GM04504 (cell line): ENCODE measurements at regions not wholly inside any gene's neighbourhood (a gene's known extent, or its start where the extent isn't known, plus 50 kb on each side); places are given as distances from the start of the nearest gene placed in this dataset.
"Not testable (repeated sequence)": the region's sequence is repeated elsewhere in the genome, so short reads cannot be mapped to it uniquely, and the experiment has no call there.

Source experiments
- DNase-seq: peaks from one replicate; pipeline ENCODE4 v3.0.0-alpha.2; 2012; ENCODE audit warnings: low read depth

DNA sequence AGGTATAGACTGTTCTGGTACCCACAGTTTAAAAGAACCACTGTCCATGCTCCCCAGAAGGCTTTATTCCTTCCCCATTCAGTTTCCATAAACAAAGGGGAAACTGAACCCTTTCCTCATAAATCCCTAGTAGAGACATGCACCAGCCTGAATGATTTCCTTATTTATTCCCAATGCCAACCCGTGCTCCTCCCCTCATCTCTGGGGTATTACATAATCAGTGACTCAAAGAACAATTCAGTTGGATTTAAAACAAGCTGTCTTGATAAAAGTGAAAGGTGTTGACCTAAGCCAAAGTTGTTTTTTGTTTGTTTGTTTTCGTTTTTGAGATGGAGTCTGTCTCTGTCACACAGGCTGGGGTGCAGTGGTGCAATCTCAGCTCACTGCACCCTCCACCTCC lies 418.5 kb upstream of the CNTNAP5 start:
- no peak for DNase-seq

DNA sequence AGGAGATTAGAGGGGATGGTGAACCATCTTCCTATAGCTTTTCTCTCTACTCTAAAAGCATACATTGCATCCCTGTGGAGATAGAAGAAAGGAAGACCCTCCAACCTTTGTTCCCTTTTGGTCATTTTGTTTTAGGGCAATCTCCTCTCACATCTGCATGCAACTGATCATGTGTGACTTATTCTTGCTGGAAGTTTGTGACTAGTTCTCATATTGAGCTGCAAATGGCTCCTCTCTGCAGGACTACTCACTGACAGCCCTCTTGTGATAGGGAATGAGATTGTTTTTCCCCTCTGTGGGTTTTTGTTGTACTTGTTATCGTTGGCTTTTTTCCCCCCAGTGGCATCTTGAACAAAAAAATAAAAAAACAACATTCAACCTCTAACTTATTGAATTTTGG lies 416.0 kb upstream of the CNTNAP5 start:
- DNase-seq, result no peak

DNA sequence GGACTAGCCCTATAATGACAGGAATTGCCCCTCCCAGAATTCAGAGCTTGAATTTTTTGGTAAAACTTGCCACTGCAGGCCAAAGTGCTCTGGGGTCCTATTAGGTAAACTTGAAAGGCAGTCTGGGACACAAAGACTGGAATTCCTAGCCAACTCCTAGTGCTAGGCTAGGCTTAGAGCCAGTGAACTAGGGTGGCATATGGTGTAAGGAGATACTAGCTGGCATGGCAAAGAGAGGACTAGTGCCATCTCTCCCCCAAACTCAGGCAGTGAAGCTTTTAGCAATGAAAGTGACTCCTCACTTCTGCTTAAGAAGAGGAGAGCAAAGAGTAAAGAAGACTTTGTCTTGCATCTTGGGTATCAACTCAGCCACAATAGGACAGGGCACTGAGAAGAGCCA lies 410.5 kb upstream of the CNTNAP5 start:
- DNase-seq, result no peak

DNA sequence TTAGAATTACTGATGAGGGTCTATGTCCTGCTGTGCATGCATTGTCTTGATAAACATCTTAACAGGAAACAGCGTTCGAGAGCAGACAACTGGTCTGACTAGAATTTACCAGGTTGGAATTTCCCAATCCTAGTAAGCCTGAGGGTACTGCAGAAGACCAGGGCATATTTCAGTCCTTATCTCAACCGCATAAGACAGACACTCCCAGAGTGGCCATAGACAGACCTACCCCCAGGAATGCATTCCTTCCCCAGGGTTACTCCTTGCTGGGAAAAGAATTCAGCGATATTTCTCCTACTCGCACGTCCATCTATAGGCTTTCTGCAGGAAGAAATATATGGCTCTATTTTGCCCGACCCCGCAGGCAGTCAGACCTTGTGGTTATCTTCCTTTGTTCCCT lies 406.4 kb upstream of the CNTNAP5 start:
- not testable (repeated sequence) for DNase-seq

DNA sequence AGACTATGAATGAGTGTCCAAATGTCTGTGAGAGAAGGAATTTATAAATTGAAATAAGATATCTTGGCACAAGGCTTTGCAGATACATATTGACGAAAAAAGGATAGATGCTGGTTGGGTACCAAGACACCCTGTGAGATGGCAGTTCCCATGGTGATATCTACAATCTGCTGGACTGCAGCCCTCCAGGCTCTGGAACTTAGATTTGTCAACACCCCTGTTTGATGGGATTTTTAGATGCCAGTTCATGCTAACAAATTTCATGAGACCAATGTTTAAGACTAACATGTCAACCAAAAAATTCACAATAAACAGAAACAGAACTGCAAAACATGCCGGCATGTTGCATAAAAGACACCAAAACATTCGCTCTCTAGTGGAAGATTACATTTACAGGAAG lies 400.3 kb upstream of the CNTNAP5 start:
- no peak for DNase-seq

DNA sequence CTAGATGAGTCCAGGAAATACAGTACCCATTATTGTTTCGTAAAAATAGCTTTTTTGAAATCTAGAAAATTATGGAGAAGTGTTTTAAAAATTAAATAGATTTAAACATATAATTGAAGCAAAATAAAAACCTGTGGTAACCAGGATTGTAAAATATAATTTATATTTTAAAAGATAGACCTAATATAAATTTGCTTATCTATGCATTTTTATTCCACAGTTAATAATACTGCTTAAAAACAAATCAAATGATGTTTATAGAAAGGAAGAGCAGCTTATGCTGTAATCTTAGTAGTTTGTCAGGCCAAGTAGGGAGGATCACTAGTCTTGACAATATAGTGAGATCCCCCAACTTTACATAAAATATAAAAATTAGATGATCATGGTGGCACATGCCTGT lies 388.9 kb upstream of the CNTNAP5 start:
- DNase-seq, result no peak

DNA sequence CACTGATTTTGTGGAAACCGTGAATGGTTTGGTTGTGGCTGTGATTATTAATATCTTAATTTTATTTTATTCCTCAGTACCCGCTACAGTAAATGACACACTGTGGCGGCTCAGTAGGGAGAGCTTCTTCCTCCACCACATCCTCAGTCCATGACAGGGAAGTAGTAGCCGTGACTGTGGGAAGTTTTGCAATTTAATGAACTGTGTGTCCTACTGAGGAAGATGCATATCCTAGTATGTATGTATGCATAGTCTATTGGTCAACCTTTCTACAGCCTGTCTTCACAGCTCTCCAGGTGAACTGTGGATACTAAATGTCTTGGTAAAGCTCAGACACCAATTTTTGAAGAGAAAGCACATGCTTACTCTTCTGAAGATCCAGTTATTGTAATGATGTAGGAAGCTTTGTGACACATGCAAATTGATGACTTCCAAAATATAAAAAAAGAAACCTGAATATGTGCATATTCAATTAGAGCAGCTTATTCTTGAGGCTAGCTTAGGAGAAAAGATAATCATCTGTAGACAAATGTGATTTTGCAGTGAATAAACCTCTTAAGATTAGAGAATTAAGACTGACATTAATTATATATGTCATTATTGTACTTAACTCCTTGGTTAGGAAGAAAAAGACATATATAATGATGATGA lies 384.3 kb upstream of the CNTNAP5 start:
- DNase-seq, result no peak

DNA sequence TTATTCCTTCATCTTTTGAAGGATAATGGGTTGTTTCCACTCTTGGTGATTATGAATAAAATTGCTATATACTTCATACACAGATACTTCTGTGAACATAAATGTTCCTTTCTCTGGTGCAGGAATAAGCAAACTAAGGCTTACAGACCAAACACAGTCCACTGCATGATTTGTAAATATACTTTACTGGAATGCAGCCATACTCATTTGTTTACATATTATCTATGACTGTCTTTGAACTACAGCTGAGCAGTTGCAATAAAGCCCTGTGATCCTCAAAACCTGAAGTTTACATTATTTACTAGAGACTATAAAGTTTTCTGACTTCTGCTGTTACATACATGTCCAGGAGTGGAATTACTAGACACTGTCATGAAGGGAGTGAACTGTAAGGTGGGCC lies 381.0 kb upstream of the CNTNAP5 start:
- no peak for DNase-seq

DNA sequence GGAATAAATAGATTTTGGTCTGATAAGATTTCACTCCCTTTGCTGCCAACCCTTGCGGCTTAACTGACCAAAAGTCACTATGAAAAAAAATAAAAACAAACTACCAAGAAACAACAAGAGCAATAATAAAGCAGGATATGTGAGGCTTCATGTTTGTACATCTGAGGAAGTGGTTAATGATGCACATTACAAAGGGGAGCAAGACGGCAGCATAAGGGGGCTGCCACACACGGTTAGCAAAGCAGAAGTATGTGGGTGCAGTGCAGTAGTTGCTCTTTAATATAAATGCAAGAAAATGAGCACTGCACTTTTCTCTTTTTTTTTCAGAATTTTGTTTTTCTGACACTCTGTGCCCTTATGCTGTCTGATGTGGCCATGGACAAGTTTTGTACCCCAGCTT lies 377.1 kb upstream of the CNTNAP5 start:
- DNase-seq, result no peak

DNA sequence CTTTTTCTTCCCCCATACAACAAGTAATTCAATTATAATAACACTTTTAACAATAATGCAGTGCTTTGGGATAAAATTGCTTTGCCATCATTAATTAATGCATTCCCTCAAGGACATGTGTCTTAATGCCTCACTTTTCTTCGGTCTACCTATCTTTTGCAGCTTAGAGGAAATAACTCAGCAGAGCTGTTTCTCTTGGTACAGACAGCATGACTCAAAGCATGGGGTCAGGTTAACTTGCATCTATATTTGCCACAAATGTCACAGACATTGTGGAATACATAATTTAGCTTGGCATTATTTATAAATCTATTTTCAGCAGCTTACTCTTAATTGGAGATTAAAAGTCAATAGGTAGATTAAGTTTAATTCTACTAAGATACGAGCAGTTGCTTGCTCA lies 376.1 kb upstream of the CNTNAP5 start:
- DNase-seq, result no peak

DNA sequence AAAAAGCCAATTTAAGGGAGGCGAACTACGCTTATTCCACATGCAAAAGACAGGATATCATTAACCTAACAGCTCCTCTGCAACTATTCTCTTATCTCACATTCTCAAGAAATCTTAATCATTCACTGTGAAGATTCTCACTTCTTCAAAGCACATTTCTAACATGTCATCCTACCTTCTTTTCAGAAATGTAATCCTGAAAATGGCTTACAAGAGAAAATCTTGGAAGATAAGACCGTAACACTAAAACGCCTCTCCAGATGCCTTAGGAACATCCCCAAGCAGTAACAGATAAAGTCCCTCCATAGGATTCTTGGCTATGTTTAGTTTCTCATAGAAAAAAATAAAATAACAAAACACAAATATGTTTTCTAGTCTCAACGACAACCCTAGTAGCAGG lies 373.9 kb upstream of the CNTNAP5 start:
- no peak for DNase-seq

DNA sequence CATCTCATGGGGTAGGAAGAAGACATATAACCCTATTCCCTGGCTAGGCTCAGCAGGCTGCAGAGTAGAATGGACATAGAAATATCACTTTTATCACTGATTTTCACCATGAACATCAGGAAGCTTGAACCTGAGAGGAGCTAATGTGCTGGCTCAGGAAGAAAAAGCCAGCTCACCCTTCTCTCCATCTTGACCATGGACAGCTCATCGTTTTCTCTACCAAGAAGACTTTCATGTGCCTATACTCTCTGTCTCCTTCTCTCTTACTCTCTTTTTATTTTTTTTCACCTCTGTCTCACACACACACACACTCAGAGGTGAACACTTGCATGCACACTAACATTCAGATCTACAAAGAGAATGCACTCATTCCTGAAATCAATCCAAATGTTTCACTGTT lies 372.8 kb upstream of the CNTNAP5 start:
- DNase-seq, result no peak

DNA sequence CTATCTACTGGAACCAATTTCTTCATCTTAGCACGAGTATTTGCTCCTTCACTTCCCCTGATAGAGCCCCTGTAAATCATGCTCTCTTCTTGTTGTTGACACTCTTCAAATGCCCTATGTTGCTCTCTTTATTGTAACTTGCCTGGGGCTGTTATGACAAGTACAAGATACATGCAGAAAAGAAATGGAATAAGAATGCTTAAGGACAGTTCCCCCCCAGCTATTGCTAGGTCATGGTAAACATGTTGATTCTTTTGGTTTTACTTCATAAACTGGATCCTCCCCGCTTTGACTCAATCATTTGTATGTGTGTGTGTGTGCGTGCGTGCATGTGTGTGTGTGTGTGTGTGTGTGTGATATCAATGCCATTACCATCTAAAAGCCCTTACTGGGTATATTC lies 368.5 kb upstream of the CNTNAP5 start:
- DNase-seq, result no peak

DNA sequence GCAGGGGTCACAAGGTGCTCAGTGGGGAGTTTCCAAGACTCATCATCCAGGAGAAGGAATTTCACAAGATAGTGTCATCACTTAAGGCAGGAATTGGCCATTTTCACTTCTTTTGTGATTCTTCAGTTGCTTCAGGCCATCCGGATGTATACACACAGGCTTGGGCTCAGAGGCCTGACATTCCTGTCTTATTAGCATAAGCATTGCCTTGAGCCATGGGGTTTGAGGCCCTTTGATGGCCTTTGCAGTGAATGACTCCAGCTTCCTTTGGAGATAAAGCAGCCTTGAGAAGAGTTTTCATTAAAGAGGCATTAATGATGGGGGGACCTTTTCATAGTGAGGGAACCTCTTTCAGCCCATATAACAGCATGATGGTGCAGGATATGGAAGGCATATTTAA lies 366.0 kb upstream of the CNTNAP5 start:
- no peak for DNase-seq

DNA sequence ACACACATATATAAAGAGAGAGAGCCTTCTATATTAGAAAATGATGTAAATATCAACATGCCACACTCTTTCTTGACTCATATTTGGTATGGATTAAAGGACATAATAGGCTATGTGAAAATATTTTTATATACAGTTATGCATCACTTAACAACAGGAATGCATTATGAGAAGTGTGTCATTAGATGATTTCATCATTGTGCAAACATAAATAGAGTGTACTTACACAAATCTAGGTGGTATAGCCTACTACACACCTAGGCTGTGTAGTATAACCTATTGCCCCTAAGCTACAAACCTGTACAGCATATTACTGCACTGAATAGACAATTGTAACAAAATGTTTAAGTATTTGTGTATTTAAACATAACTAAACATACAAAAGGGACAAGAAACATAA lies 354.8 kb upstream of the CNTNAP5 start:
- DNase-seq, result no peak

DNA sequence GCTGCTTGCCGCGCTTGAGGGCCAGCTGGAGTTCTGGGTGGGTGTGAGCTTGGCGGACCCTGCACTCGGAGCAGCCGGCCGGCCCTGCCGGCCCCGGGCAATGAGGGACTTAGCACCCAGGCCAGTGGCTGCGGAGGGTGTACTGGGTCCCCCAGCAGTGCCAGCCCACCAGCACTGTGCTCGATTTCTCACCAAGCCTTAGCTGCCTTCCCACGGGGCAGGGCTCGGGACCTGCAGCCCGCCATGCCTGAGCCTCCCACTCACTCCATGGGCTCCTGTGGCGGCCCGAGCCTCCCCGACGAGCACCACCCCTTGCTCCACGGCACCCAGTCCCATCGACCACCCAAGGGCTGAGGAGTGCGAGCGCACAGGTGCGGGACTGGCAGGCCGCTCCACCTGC lies 341.3 kb upstream of the CNTNAP5 start:
- not testable (repeated sequence) for DNase-seq

DNA sequence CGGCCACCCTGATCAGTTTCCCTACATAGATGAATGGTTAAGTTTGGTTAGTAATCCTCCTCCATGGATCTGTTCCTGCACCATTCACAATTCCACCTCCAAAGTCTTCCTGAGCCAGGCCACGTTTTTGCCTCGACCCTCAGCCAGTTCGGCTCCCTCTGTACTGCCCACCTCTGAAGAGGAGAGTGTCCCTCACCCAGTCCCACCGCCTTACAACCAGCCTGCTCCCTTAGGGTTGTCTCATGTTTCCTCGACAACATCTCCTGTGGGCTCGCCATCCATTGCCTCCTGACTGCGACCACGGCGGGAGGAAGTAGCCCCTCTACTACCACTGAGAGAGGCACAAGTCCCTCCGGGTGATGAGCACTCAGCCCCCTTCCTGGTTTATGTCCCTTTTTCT lies 338.0 kb upstream of the CNTNAP5 start:
- DNase-seq, result no peak

DNA sequence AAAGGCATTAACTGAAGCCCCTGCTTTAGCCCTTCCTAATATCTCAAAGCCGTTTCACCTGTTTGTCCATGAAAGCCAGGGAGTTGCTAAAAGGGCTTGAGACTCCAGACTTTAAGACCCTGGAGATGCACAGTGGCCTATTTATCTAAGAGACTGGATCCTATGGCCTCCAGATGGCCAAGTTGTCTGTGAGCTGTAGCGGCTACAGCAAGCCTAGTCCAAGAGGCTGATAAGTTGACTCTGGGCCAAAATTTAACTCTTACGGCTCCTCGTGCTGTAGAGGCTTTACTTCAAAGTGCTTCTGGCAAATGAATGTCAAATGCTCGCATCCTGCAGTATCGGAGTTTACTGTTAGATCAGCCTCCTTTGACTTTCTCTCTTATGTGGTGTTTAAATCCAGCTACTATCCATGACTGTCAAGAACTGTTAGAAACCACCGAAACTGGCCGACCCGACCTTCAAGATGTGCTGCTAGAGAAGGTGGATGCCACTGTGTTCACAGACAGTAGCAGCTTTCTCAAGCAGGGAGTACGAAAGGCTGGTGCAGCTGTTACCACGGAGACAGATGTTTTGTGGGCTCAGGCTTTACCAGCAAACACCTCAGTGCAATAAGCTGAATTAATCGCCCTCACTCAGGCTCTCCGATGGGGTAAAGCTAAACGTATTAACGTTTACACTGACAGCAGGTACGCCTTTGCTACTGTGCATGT lies 336.7 kb upstream of the CNTNAP5 start:
- DNase-seq, result no peak

DNA sequence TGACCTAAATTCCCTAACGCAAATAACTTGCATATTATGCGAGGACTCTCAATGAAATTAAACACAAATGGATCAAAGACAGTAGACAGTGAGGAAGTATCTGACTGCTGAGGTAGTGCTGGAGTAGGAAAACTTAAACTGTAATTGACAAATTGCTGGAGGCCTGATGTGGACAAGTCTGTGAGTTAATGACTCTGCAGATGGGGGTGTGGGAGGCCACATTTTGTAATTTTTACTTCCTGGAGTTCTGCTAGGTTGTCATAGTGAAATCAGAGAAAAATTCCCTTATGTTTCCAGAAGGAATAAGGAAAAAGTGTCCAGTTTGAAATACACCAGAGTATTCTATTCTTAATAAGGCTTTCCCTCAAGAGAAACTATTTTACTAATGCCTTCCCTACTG lies 333.0 kb upstream of the CNTNAP5 start:
- no peak for DNase-seq

DNA sequence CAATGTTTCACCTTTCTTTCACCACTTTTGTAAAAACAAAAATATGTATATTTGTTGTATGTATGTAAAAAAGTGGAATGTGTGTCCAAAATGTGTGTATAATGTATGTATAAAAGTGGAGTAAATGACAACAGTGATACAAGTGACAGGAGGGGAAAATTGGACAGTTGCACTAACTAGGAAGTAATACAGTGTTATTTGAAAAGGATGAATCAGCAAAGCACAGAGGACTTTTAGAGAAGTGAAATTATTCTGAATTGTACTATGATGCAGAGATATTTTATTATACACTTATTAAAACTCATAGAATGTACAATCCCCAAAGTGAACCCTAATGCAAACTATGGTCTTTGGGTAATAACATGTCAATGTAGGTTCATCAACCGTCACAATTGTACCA lies 331.3 kb upstream of the CNTNAP5 start:
- no peak for DNase-seq

DNA sequence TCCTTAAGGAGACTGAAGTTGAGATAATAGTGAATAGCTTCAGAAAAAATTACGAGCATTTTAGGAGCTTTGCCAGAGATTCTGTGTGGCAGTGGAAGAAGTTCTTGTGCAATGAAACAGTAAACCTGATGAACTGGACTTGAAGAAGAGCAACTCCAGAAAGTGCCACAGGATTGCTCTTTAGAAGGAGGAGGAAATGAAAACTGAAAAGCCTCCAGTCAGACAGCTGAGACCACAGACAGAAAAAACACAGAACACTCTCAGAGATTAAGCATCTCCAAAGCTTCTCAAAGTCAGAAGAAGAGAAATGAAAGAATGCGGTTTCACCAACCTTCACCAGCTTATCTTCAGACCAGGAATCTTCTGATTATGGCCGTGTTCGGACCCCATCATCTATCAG lies 329.7 kb upstream of the CNTNAP5 start:
- no peak for DNase-seq

DNA sequence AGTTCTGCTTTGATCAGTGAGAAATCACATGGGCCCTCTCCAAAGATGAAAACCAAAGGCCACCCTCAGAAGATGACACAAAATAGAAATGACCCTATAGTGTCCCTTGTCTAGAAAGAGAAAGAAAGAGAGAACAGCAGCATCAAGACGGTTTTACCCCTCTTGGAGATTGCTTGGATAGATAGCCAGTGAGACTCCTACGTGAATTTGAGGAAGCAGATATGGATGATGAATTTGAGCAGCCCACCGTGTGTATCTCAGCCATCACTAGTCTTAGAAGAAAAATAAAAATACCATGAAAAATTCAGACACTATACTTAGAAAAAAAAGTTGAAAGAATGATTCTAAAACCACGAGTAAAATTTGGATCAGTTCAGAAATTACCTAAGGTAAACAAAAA lies 329.1 kb upstream of the CNTNAP5 start:
- DNase-seq, result no peak

DNA sequence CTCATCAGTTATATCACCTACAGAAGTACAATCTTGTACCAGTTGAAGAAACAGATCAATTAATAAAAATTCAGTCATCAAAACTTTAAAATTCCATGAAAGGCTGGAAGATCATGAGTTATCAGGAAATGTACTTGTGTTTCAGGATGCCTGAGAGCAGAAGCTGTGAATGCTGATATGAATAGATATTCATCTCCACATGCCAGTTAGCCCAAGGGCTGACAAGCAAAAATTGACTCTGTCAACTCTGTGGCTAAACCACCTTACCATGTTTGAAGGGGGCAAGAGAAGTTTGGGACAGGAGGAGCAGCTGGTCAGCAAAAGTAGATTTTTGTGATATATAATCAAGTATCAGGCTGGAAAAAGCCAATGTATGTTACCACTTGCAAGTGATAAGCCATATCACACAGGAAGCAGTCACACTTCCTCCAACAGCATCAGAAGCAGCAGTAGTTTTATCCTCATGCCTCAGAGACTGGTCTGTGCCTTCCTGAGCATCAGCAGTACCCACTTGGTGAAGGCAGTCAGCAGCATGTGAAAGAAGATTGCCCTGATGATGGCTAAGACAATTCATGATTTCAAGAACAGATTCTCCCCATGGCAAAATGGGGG lies 328.2 kb upstream of the CNTNAP5 start:
- no peak for DNase-seq

DNA sequence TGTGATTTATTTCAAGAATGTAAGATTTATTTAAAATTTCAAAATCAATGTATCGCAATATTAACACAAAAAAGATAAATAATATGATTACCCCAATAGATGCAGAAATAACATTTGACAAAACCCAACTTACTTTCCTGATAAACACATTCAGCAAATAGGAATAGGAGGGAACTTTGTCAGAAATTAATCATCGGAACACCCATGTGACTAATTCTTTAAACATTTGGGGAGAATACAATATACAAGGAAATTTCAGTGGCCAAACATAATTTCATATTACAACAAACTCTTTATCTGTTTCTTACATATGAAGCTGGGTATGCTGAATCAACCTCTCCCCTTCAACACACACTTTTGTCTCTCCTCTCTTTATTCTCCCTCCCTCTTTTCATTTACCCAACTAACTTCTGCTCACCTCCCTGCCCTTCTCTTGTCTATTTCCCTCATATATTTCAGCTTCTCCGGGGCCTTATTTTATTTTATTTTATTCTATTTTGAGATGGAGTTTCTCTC lies 309.6 kb upstream of the CNTNAP5 start:
- no peak for DNase-seq
